Kidney glomerular epithelial cell (primary cell): ENCODE measurements at regions not wholly inside any gene's neighbourhood (a gene's known extent, or its start where the extent isn't known, plus 50 kb on each side); places are given as distances from the start of the nearest gene placed in this dataset.
"Not testable (repeated sequence)": the region's sequence is repeated elsewhere in the genome, so short reads cannot be mapped to it uniquely, and the experiment has no call there.

ENCODE experiments used
- DNase-seq: peaks from one replicate; lab custom pipeline; 2025; lab: John Stamatoyannopoulos, UW

DNA sequence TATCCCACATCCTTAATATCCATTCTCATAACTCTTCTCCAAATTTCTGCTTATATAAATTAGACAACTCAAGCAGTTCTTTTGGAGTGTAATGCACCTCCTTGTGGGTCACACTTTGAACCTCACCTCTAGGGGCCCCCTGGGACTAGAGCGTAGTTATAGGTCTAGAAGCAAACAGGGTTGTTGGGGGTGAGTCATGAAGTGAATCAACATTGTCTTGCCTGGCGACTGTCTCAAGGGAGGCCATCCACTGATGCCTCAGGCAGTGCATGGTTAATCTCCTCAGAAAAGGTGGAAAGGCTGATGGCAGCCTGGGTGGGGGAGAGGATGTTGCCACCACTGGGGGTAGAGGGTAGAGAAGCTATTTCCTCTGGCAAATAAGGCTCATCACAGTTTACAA, 129.1 kb downstream of the TNFRSF21 start:
- DNase-seq = peak; percentile 34

DNA sequence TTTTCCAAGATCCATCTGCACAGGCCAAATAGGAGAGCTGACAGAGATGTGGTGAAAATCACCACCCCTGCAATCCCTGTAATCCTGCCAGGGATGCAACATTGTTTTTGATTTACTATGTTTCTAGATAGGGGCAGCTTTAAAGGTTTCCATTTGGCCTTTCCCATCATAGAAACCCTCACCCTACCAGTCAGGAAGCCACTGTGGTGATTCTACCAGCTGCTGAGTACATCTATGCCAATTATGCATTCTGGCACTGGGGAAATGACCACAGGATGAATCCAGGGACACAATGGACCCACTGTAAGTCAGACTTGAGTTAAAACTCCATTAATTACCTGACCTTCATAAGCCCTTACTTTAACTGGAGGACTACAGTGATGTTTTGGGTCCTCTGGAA, 130.4 kb downstream of the TNFRSF21 start:
- DNase-seq = no peak

DNA sequence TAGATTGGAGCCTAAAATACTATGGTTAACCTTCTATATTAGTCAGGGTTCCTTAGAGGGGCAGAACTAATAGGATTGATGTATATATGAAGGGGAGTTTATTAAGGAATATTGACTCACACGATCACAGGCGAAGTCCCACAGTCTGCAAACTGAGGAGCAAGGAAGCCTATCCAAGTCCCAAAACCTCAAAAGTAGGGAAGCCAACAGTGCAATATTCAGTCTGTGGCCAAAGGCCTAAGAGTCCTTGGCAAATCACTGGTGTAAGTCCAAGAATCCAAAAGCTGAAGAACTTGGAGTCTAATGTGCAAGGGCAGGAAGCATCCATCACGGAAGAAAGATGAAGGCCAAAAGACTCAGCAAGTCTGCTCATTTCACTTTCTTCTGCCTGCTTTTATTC, 133.5 kb upstream of the ADGRF1 start:
- no peak for DNase-seq

DNA sequence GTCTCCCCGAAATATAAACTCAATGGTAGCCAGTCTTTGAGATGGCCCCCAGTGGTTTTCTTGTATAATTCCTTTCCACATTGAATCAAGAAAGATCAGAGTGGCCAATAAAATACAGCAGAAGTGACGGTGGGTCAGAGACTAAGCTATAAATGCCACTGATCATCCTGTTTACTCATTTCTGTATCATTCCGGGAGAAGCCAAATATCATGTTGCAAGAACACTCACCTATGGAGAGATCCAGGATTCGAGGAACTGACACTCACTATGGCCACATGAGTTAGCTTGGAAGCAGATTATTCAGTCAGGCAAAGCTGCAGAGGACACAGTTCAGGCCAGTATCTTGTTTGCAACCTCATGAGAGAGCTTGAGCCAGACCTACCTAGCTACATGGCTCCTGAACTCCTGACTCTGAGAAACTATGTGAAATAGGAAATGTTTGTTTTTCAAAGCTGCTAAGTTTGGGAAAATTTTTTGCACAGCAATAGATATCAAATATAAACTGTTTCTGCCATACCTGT, 132.4 kb upstream of the ADGRF1 start:
- no peak for DNase-seq

DNA sequence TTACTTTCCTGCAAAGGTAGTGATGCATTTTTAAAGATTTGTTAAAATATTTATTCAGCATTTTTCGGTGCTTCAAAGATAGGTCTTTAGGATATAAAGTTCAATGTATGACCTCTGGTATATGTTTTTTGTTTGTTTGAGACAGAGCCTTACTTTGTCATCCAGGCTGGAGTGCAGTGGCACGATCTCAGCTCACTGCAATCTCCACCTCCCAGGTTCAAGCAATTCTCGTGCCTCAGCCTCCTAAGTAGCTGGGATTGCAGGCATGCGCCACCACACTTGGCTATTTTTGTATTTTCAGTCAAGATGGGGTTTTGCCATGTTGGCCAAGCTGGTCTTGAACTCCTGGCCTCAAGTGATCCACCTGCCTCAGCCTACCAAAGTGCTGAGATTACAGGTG, 131.9 kb upstream of the ADGRF1 start:
- DNase-seq = not testable (repeated sequence)

DNA sequence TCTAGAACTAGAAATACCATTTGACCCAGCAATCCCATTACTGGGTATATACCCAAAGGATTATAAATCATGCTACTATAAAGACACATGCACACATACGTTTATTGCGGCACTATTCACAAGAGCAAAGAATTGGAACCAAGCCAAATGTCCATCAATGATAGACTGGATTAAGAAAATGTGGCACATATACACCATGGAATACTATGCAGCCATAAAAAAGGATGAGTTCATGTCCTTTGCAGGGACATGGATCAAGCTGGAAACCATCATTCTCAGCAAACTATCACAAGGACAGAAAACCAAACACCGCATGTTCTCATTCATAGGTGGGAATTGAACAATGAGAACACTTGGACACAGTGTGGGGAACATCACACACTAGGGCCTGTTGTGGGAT, 131.0 kb upstream of the ADGRF1 start:
- not testable (repeated sequence) for DNase-seq

DNA sequence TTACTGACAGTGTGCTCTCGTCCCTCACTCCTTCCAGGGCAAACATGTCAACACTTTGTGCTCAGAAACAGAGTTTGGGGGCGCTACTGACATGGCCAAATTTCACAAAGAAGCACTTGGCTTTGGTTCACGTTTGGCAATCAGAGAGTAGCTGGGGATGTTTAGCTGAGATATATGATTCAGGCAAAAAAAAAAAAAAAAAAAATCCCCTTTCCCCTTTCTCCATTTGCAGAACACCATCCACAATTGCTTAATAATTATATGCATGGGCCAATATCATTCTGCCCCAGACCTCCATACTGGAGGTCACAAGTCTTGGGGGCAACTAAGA, 128.4 kb upstream of the ADGRF1 start:
- no peak for DNase-seq

DNA sequence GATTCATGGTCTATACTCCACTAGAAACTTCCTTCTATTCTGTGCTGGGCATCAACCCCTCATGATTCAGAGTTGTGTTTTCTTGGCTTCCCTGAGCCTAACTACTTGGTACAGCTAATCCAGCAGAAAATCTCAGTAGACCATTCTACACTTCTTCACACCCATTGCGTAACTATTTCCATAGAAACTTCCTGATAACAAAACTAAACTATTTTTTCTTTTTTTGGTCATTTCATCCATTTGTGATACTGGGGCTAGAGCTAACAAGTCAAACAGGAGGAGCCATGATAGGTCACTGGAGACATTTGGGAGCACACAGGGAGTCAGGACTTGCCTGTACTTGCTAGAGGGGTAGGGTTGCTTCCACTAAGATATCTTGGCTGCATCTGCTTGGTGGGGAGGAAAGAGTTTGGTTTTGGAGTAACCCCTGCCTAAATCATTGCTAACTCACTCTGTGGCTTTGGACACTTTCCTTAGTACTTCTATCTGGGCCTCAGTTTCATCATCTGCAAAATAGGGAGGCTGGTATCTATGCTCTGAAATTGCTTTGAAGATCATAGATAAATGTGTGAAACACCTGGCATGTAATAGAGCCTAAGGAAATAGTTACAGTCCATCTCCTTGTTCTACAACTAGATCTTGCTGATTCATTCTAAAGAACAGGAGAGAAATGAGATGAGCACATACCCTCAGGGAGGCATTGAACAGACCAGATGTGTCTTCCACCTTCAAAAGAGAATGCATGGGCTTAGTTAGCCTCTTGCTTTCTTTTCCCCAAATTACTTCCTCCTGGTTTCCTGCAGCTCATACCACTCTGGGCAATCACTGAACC, 127.9 kb upstream of the ADGRF1 start:
- DNase-seq = no peak

DNA sequence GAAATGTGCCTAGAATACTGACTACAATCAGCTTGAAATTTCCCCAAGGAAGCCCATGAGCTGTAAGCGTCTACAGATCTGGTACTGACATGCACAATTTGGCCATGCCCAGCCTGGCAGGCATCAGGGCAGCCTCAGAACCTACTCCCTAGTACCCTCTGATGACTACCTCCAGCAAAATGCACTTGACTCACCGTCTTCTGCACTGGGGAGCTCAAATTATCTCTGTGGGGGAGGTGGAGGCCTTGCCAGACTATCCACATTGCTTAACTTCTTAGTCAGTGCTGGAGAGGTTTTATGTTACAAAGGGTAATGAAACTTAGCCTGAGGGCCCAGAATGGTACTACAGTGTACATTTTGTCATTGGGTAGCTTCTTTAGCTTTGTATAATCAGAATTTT, 126.0 kb upstream of the ADGRF1 start:
- peak; percentile 98 for DNase-seq

DNA sequence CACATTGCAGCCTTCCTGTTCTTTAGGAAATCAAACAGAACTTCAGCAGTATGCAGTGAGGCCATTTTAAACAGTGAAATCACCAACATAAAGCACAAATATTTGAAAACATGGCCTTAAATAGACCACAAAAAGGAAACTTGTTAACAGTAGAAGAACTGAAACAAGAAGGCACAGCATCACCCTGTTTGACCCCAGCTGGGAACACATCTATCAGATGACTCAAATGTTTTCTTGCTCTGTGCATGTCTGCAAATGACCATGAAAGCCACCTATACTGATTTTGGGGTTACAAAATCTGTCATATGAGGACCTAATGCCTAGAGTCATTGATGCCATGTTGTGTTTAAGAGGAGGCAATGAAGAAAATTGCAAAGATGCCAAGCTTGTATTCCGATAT, 123.8 kb upstream of the ADGRF1 start:
- DNase-seq = no peak

DNA sequence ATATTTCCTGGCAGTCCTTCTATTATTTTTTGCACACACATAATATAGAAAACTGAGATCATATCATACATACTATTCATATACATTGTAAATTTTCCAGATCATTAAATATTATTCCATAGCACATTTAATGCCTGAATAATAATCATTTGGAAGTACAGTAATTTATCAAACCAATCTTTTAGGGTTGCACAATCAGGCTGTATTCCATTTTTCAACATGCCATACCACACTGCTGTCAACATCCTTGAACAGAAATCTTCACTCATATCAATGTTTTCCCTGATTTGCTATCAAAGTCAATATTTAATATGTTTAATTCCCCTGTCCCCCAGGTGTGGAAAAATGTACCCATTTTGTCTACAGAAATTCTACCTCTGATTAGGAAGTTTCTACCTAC, 122.7 kb upstream of the ADGRF1 start:
- DNase-seq = no peak

DNA sequence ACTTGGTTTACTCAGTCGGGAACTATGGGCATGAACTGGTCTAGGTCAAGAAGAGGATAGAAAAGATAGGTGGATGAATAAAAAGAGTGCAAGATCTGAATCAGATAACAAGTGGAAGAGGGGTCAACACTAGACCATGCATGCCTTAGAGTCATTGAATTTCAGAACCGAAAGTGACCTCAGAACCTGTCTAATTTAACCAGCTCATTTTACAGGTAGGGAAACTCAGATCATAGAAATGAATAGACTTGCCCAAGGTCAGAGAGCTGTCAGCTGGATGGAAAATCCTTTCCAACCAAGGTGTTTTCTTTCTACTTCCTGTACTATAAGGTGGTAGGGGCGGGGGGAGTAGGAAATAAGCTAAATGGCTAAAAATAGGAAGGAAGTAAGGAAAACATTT, 121.4 kb upstream of the ADGRF1 start:
- DNase-seq = no peak

DNA sequence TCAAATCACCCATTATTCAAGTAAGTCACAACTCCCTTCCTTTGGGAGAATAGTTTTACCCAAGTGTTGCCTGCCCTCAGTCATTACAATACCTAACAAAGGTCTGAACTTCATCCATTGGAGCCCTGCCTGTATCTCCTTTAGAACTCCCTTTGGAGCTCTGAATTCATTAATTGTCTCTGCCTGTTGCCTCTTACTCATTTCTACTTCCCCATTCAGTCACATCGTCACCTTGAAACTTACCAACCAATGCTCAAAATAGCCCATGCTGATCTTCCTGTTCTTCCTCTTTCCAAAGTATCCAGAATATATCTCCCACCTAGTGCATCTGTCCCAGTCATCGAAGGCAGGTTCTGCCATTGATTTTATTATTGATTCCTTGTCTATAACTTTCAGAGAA, 120.7 kb upstream of the ADGRF1 start:
- no peak for DNase-seq

DNA sequence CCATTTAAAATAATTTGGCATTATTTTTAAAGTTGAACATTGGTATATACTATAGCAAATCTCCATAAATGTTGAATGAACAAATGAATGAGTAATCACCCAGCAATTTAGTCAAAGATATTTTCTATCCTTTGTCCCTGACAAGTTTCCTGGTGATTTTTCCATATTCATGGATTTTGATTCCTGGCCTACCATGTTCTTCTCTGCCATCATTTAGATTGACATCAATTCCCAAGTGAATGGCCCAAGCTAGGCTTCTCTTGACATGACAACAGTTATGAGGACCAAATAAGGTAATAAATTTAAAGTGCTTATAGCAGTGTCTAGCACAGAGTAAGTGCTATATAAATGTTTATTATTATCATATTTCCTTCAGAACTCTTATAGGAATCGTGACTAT, 120.1 kb upstream of the ADGRF1 start:
- no peak for DNase-seq

DNA sequence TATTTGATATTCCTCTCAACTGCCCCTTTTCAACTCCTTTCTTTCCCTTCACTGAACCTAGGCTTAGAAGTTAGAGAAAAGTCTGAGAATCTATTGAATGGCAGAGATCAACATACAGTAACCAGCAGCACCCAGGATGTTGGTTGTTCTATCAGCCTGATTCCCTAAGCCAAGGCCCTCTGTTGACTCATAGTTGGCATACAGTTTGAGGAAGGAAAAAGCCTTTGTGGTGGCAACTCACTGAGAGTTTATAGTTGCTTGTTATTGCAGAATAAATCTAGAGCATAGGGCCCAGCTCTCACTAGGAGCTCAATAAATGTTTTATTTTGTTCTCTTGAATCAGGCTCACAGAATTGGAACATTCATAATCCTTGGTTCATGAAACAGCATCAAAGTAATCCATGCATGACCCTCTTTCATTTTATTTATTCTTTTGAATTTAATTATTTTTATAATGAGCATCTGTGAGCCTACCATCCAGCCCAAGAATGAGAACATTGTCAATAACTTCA, 119.1 kb upstream of the ADGRF1 start:
- DNase-seq = peak; percentile 37

DNA sequence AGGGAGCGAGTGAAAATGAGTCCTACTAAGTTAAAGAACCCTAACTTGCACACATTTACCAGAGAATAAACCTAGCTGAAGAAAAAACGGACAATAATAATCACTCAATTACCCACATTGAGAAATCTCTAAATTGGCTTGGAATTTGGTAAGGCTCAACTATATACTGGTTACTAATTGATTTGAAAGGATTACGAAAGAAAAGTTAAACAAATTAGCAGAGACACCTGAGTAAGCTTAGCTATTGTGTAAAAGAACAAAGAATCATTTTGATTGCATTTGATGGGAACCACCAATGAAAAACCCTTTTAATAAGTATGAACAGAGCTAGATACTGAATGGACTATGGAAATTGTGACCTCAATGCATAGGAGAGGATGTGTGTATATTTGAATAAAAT, 118.6 kb upstream of the ADGRF1 start:
- no peak for DNase-seq

DNA sequence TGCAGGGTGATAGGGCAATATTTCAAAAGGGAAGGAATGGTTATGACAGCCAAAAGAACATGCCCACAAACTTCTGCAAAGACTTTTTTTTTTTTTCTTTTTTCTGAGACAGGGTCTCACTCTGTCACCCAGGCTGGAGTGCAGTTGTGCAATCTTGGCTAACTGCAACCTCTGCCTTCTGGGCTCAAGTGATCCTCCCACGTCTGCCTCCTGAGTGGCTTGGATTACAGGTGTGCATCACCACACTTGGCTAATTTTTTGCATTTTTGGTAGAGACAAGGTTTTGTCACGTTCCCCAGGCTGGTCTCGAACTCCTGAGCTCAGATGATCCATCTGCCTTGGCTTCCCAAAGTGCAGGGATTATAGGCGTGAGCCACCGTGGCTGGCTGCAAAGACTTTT, 117.6 kb upstream of the ADGRF1 start:
- DNase-seq = no peak

DNA sequence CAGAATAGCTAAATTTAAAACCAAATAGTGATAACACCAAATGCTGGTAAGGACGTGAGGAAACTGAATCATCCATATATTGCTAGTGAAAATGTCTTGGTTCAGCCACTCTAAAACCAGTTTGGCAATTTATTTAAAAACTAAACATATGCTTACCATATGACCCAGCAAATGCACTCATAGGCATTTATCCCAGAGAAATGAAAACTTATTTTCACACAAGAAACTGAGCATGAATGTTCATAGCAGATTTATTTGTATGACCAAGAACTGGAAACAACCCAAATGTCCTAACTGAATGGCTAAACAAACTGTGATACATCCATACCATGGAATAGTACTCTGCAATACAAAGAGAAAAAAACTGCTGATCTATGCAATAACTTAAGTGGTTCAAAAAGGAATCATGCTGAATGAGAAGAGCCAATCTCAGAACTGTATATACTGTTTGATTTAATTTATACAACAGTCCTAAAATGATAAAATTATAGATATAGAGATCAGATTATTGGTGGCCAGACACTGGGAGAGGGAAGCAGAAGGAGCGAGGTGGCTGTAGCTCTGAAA, 115.6 kb upstream of the ADGRF1 start:
- no peak for DNase-seq

DNA sequence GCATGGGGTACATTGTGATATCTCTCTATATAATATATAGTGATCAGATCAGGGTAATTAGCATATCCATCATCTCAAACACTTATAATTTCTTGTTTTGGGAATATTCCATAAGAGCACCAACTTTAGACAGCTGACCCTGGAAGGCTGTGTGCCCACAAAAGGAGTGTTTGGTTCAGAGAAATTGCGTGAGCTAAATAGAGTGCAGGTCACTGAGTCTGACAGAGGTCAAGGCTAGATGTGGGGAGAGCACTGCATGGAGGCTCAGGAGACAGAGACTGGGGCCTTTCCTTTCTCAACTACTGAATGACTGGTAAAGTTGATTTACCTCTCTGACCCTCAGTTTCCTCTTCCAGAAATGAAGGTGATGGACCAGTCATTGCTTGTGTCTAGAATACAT, 114.9 kb upstream of the ADGRF1 start:
- DNase-seq = no peak

DNA sequence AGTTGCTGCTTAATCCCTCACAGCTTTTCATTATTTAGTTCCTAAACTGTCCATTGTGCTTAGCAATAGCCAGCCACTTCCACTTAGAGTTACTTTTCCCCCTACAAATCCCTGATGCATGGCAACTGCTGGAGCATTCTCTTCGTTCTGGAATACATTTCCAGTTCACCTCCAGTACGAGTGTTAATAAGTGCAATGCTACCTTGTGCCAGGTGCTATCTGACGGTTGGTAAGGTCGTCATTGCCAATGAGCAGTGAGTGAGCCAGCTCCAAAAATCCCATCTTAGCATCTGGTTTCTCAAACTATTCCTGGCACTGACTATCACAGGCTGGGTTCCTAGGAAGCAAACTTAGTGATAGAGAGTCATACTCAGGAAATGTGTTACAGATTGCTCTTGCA, 114.1 kb upstream of the ADGRF1 start:
- DNase-seq = no peak

DNA sequence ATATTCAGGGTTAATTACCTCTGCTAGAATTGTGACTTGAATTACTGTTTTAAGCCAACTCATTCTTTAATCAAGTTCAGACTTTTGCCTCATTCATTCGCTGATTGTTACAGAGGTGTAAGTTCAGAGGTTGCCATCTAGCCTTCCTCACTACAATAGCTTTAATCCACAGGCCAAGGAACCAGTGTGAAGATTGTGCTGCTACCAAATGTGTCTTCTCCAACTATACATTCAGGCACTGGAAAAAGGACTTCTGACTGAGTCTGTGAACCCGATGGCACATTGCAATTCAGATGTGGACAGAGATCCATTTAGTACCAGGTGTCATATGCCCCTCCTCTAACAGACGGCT, 111.2 kb upstream of the ADGRF1 start:
- peak; percentile 31 for DNase-seq

DNA sequence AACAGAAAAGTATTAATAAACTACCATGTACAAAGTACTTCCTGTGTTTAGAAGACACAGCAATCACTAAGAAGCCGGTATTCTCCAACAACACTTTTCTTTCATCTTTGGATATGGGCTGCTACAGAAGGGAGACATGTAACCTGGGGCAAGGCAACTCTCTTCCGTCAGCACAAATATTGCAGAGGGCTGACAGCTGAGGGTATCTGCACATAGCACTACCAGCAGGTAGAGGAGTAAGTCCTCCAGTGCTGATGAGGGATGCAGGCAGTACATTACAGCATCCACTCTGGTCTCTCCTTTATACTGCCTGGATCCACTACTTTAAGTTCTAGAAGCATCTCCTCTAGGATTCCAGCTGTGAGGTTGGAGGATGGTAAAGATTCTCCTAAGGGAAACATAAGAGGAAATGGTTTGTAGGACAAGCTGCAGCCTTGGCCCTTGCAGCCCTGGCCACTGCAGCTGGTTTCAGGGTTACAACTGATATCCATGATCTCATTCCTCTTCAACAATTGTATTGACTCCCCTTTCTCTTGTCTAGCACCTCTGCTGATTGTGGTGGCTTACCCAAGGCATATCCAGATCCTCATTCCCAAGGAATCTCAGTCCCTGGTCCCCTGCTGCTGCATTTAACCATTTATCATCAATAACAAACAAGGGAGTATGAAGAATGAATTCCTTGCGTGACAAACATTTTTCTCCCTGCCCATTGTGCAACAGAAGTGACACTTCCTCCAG, 110.7 kb upstream of the ADGRF1 start:
- no peak for DNase-seq

DNA sequence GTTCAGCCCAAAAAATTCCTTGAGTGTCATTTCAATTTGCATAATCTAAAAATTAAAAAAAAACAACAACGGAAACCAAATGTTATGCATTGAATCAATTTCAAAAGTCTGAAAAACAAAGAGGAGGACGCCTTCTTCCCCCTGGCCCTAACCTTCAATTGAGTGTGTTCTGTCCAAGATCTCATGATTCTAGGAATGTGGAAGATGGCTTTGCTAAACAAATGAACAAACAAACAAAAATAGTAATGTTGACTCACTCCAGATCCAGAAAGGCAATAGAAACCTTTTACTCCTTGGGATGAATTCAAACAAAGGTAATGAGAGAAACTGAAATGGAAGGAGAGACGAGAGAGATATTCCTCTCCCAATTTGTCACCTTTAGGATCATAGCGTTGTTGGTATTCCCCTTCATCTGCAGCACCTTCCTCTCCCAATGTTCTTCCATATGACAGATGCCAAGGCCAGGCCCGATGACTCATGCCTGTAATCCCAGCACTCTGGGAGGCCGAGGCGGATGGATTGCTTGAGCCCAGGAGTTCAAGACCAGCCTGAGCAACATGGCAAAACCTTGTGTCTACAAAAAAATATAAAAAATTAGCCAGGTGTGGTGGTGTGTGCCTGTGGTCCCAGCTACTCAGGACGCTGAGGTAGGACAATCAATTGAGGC, 109.2 kb upstream of the ADGRF1 start:
- DNase-seq = no peak
